Endodermal cell (in vitro differentiated cells): ENCODE measurements at regions not wholly inside any gene's neighbourhood (a gene's known extent, or its start where the extent isn't known, plus 50 kb on each side); places are given as distances from the start of the nearest gene placed in this dataset.

Experiments
- DNase-seq: peaks from one replicate; pipeline ENCODE4 v3.0.0-alpha.2; 2017
- H3K27ac ChIP-seq: 2 replicates; pipeline ENCODE4 v1.5.1; 2013; ENCODE audit warnings: mild to moderate bottlenecking, low read depth, low read length, moderate library complexity
- H3K27me3 ChIP-seq: 2 replicates; pipeline ENCODE4 v1.6.1; 2013; ENCODE audit warnings: mild to moderate bottlenecking, low read length, moderate library complexity; ENCODE audit not compliant: insufficient read depth, control insufficient read depth, poor library complexity, severe bottlenecking
- H3K36me3 ChIP-seq: 2 replicates; pipeline ENCODE4 v1.7.0; 2013; ENCODE audit warnings: mild to moderate bottlenecking, low read length, moderate library complexity; ENCODE audit not compliant: control insufficient read depth, insufficient read depth
- H3K4me1 ChIP-seq: one replicate; pipeline ENCODE4 v1.7.0; 2013; ENCODE audit warnings: low read length; ENCODE audit not compliant: control insufficient read depth, insufficient read depth
- H3K4me3 ChIP-seq: 2 replicates; pipeline ENCODE4 v1.5.1; 2013; ENCODE audit warnings: mild to moderate bottlenecking, low read length, moderate library complexity
- H3K9ac ChIP-seq: 2 replicates; pipeline ENCODE4 v1.6.1; 2013; ENCODE audit warnings: mild to moderate bottlenecking, low read length, moderate library complexity; ENCODE audit not compliant: poor library complexity, severe bottlenecking; ENCODE audit errors: extremely low read depth
- H3K9me3 ChIP-seq: 2 replicates; pipeline ENCODE4 v1.6.1; 2013; ENCODE audit warnings: mild to moderate bottlenecking, low read length, moderate library complexity; ENCODE audit not compliant: control insufficient read depth
- H3K27ac Mint-ChIP-seq: 2 replicates; pipeline ENCODE4 v1.8.0; 2020; ENCODE audit warnings: mixed read lengths
- H3K27me3 Mint-ChIP-seq: 2 replicates; pipeline ENCODE4 v1.8.0; 2021; ENCODE audit warnings: mild to moderate bottlenecking, mixed read lengths; ENCODE audit not compliant: insufficient read depth
- H3K36me3 Mint-ChIP-seq: 2 replicates; pipeline ENCODE4 v1.8.0; 2020; ENCODE audit warnings: low read depth, mixed read lengths
- H3K4me1 Mint-ChIP-seq: 2 replicates; pipeline ENCODE4 v1.8.0; 2020; ENCODE audit warnings: mixed read lengths
- H3K4me3 Mint-ChIP-seq: 2 replicates; pipeline ENCODE4 v1.8.0; 2020; ENCODE audit warnings: mild to moderate bottlenecking, moderate library complexity, mixed read lengths
- H3K9me3 Mint-ChIP-seq: 2 replicates; pipeline ENCODE4 v1.8.0; 2020; ENCODE audit warnings: mild to moderate bottlenecking, mixed read lengths
- CTCF ChIP-seq: fragments of 200-600 bp; sonication (generic); conservative IDR thresholded peaks from 2 replicates; pipeline ENCODE4 v1.5.0; 2021; ENCODE audit warnings: antibody characterized with exemption, mild to moderate bottlenecking
- WGBS, 2 experiments: methylation state at CpG; one replicate each; pipeline versions ENCODE4 v1.1.5 to v1.1.7; 2013; ENCODE audit warnings: missing lambda C conversion rate in 2 of 2, mixed read lengths in 1 of 2; ENCODE audit not compliant: insufficient coverage in 1 of 2, insufficient read length in 1 of 2; 5-methylcytosine and 5-hydroxymethylcytosine counted together

DNA sequence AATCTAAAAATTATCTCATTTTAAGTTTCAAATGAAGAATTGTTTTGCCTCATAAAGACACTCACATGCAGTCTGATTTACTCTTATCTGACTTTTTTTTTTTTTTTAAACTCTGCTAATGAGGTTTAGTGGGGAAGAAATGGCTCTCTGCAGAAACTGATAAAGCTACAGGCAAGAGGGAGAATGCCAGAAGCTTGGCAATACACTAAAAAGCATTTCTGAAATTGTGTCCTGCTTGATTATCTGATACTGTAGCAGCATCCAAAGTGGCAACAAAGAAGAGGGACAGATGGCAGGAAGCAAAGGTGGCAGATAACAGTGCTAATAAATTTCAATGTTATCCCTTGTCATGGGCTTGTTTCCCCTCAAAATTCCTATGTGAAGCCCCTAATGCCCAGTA, 1744.9 kb downstream of the NCAM2 start:
- H3K36me3 Mint-ChIP-seq = no peaks in the 10 kb centered on the region
- Histone ChIP-seq H3K4me3 (no peak overlapping the region), H3K9me3 (no peaks in the 10 kb centered on the region), H3K36me3 (no peaks in the 10 kb centered on the region), H3K9ac (no peak overlapping the region), H3K4me1 (no peaks in the 10 kb centered on the region), H3K27ac (no peak overlapping the region), H3K27me3 (no peaks in the 10 kb centered on the region)
- H3K9me3 Mint-ChIP-seq = peaks cover 6% of the 10 kb centered on the region
- no peak for DNase-seq
- no peaks in the 10 kb centered on the region for H3K4me1 Mint-ChIP-seq
- no peaks in the 10 kb centered on the region for H3K27me3 Mint-ChIP-seq
- no peak overlapping the region for H3K27ac Mint-ChIP-seq
- no peak overlapping the region for H3K4me3 Mint-ChIP-seq
- TF ChIP-seq CTCF = no peak

GRCh38 chr21:22754746-22755145, 1756.5 kb downstream of the NCAM2 start:
- Histone ChIP-seq H3K9ac (no peak overlapping the region), H3K9me3 (no peaks in the 10 kb centered on the region), H3K36me3 (no peaks in the 10 kb centered on the region), H3K27me3 (no peaks in the 10 kb centered on the region), H3K4me1 (no peaks in the 10 kb centered on the region), H3K4me3 (no peak overlapping the region), H3K27ac (no peak overlapping the region)
- H3K9me3 Mint-ChIP-seq = no peaks in the 10 kb centered on the region
- no peak overlapping the region for H3K27ac Mint-ChIP-seq
- 89 to 100% methylated on average over 1 of the region's 1 CpG for WGBS, 2 experiments
- no peak for DNase-seq
- no peaks in the 10 kb centered on the region for H3K36me3 Mint-ChIP-seq
- no peak for TF ChIP-seq CTCF
- no peak overlapping the region for H3K4me3 Mint-ChIP-seq
- H3K27me3 Mint-ChIP-seq = no peaks in the 10 kb centered on the region
- no peaks in the 10 kb centered on the region for H3K4me1 Mint-ChIP-seq

DNA sequence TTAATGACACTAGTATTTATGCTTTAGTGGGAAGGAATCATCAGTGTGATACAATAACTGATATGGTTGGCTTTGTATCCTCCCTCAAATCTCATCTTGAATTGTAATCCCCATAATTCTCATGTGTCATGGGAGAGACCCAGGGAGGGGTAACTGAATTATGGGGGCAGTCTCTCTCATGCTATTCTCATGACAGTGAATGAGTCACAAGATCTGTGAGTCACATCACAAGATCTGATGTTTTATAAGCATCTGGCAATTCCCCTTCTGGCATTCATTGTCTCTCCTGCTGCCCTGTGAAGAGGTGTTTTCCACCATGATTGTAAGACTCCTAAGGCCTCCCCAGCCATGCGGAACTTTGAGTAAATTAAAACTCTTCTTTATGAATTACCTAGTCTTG, 1760.3 kb downstream of the NCAM2 start:
- H3K9me3 ChIP-seq = no peaks in the 10 kb centered on the region
- H3K9me3 Mint-ChIP-seq = no peaks in the 10 kb centered on the region
- no peak overlapping the region for H3K27ac Mint-ChIP-seq
- no peak overlapping the region for H3K4me3 Mint-ChIP-seq
- no peak for DNase-seq
- H3K4me1 Mint-ChIP-seq = no peaks in the 10 kb centered on the region
- no peak for TF ChIP-seq CTCF
- no peak overlapping the region for H3K9ac ChIP-seq
- no peaks in the 10 kb centered on the region for H3K36me3 ChIP-seq
- H3K4me3 ChIP-seq = no peak overlapping the region
- 89 to 100% methylated on average over 1 of the region's 1 CpG for WGBS, 2 experiments
- H3K4me1 ChIP-seq = no peaks in the 10 kb centered on the region
- H3K27me3 Mint-ChIP-seq = no peaks in the 10 kb centered on the region
- no peaks in the 10 kb centered on the region for H3K36me3 Mint-ChIP-seq
- H3K27me3 ChIP-seq = no peaks in the 10 kb centered on the region
- no peak overlapping the region for H3K27ac ChIP-seq
